KMS-11 (cell line): ENCODE measurements at regions not wholly inside any gene's neighbourhood (a gene's known extent, or its start where the extent isn't known, plus 50 kb on each side); places are given as distances from the start of the nearest gene placed in this dataset.
"Not testable (repeated sequence)": the region's sequence is repeated elsewhere in the genome, so short reads cannot be mapped to it uniquely, and the experiment has no call there.

ENCODE experiments used
- H2AFZ ChIP-seq: fragments of 200-600 bp; sonication (generic); 2 replicates; pipeline ENCODE4 v1.6.1; 2016; ENCODE audit warnings: antibody characterized with exemption, mixed run types, low read depth
- H3K27ac ChIP-seq: fragments of 200-600 bp; sonication (generic); 2 replicates; pipeline ENCODE4 v1.6.1; 2016; ENCODE audit warnings: mild to moderate bottlenecking, mixed run types
- H3K27me3 ChIP-seq: fragments of 200-600 bp; sonication (generic); 2 replicates; pipeline ENCODE4 v1.6.1; 2017; ENCODE audit warnings: mild to moderate bottlenecking, low read depth, mixed run types, moderate library complexity; ENCODE audit not compliant: insufficient read depth
- H3K36me3 ChIP-seq: fragments of 200-600 bp; sonication (generic); 2 replicates; pipeline ENCODE4 v1.6.1; 2017; ENCODE audit warnings: mild to moderate bottlenecking, mixed run types; ENCODE audit not compliant: insufficient read depth
- H3K4me1 ChIP-seq: fragments of 200-600 bp; sonication (generic); 2 replicates; pipeline ENCODE4 v1.6.1; 2016; ENCODE audit warnings: mild to moderate bottlenecking, low read depth, mixed run types; ENCODE audit not compliant: poor library complexity, severe bottlenecking
- H3K4me2 ChIP-seq: fragments of 200-600 bp; sonication (generic); 2 replicates; pipeline ENCODE4 v1.7.0; 2016; ENCODE audit warnings: mild to moderate bottlenecking, mixed run types
- H3K4me3 ChIP-seq: fragments of 200-600 bp; sonication (generic); IDR thresholded peaks from 2 replicates; pipeline ENCODE4 v1.6.1; 2017; ENCODE audit warnings: low read depth, low read length, mixed read lengths; ENCODE audit not compliant: insufficient read depth
- H3K79me2 ChIP-seq: fragments of 200-600 bp; sonication (generic); 2 replicates; pipeline ENCODE4 v1.6.1; 2016; ENCODE audit warnings: low read depth, mixed run types; ENCODE audit not compliant: insufficient read depth
- H3K9ac ChIP-seq: fragments of 200-600 bp; sonication (generic); 2 replicates; pipeline ENCODE4 v1.6.1; 2016; ENCODE audit warnings: mild to moderate bottlenecking, mixed run types
- H4K20me1 ChIP-seq: fragments of 200-600 bp; sonication (generic); 2 replicates; pipeline ENCODE4 v1.6.1; 2016; ENCODE audit warnings: mild to moderate bottlenecking, mixed run types; ENCODE audit not compliant: insufficient read depth
- TF ChIP-seq, protein P1 (sequence below): fragments of 200-600 bp; sonication (generic); conservative IDR thresholded peaks from 2 replicates; pipeline ENCODE4 v1.6.1; 2017; ENCODE audit warnings: low read depth, mild to moderate bottlenecking, antibody characterized with exemption, low read length, moderate library complexity, mixed read lengths

DNA sequence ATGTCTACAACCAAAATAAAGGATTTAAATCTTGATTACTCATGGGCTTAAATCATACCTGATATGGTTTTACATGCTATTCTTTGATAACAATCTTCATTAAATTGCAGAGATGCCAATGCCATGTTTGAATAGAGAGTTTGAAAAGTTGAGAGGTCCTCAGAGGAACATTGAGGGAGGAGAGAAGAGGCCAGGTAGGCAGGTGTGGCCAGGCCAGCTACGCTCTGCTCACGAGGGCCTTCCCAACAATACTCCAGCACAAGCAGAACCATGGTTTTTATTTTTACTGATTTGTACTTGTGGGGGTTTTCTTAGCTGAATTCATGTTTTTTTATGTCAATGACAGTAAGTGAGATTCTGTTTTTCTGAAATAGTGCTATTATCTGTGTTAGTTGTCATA is 158.1 kb upstream of the RFC3 start:
- no peak overlapping the region for H3K4me2 ChIP-seq
- H3K36me3 ChIP-seq, result no peaks in the 10 kb centered on the region
- no peaks in the 10 kb centered on the region for H3K79me2 ChIP-seq
- no peak overlapping the region for H2AFZ ChIP-seq
- H3K4me3 ChIP-seq, result no peak overlapping the region
- no peaks in the 10 kb centered on the region for H3K27me3 ChIP-seq
- no peaks in the 10 kb centered on the region for H4K20me1 ChIP-seq
- H3K4me1 ChIP-seq, result no peaks in the 10 kb centered on the region
- TF ChIP-seq, protein P1, sequence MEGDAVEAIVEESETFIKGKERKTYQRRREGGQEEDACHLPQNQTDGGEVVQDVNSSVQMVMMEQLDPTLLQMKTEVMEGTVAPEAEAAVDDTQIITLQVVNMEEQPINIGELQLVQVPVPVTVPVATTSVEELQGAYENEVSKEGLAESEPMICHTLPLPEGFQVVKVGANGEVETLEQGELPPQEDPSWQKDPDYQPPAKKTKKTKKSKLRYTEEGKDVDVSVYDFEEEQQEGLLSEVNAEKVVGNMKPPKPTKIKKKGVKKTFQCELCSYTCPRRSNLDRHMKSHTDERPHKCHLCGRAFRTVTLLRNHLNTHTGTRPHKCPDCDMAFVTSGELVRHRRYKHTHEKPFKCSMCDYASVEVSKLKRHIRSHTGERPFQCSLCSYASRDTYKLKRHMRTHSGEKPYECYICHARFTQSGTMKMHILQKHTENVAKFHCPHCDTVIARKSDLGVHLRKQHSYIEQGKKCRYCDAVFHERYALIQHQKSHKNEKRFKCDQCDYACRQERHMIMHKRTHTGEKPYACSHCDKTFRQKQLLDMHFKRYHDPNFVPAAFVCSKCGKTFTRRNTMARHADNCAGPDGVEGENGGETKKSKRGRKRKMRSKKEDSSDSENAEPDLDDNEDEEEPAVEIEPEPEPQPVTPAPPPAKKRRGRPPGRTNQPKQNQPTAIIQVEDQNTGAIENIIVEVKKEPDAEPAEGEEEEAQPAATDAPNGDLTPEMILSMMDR, result no peak
- H3K27ac ChIP-seq, result no peak overlapping the region
- no peak overlapping the region for H3K9ac ChIP-seq

DNA sequence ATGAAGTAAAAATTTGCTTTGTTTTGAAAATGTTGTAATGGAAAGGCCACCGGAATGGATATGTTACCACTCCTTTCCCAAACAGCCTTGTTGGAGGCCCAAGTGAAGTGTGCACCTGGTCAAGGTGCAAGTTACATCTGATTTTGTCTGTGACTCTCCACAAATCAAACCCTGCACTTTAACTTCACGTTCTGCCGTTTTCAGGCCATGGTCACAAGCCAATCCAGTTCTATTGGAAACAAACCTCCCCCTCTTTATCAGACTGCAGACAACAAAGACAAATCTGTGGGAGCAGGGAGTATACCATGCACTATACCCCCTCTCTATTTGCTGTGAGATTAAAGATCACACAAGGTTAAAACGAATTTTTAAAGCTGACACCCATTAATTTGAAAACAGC is 155.6 kb upstream of the RFC3 start:
- Histone ChIP-seq H4K20me1 (no peaks in the 10 kb centered on the region), H3K79me2 (no peaks in the 10 kb centered on the region), H2AFZ (no peak overlapping the region), H3K4me3 (no peak overlapping the region), H3K27me3 (no peaks in the 10 kb centered on the region), H3K27ac (no peak overlapping the region), H3K36me3 (no peaks in the 10 kb centered on the region), H3K4me2 (no peak overlapping the region), H3K9ac (no peak overlapping the region), H3K4me1 (no peaks in the 10 kb centered on the region)
- TF ChIP-seq, protein P1, result no peak

DNA sequence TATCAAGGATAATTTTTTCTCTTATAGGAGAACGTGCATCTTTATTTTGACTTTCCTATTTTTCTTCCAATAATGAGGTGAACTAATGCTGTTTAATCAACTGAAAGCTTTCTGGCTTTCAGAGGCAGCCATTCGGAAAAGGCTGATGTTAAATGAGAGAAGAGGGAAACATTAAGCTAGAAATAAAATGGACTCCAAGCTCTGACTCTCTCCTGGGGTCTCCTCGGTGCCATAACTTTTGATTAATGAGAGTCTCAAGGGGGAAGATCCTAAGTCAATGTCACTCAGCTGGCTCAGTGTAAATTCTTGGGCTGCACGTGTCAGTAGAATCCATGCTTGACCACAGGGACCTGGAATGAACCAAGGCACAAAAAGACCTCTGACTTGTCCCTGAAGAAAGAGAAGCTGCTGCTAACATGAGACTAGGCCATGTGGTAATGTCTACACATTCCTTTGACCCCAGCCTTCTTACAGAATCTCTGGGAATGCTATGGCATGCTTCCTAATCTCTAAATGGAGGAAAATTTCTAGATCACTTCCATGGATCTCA is 152.2 kb upstream of the RFC3 start:
- Histone ChIP-seq H3K4me3 (no peak overlapping the region), H3K4me1 (no peaks in the 10 kb centered on the region), H3K36me3 (no peaks in the 10 kb centered on the region), H3K4me2 (no peak overlapping the region), H3K27ac (no peak overlapping the region), H4K20me1 (no peaks in the 10 kb centered on the region), H3K27me3 (no peaks in the 10 kb centered on the region), H3K9ac (no peak overlapping the region), H2AFZ (no peak overlapping the region), H3K79me2 (no peaks in the 10 kb centered on the region)
- TF ChIP-seq, protein P1, result no peak

DNA sequence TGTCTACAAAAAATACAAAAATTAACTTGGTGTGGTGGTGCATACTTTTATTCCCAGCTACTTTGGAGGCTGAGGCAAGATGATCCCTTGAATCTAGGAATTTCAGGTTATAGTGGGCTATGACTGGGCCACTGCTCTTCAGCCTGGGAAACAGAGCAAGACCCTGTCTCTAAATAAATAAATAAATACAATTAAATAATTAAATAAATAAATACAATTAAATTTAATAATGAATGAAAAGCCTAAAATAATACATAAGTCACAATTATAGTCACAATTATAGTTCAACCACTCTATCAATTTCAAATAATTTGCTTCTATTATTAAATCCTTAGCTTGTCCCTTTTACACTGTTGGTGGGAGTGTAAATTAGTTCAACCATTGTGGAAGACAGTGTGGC is 146.4 kb upstream of the RFC3 start:
- Histone ChIP-seq H3K27ac (no peak overlapping the region), H3K27me3 (no peaks in the 10 kb centered on the region), H3K4me2 (no peak overlapping the region), H4K20me1 (no peaks in the 10 kb centered on the region), H3K4me3 (no peak overlapping the region), H3K9ac (no peak overlapping the region), H2AFZ (no peak overlapping the region), H3K4me1 (no peaks in the 10 kb centered on the region), H3K79me2 (no peaks in the 10 kb centered on the region), H3K36me3 (no peaks in the 10 kb centered on the region)
- TF ChIP-seq, protein P1, result no peak

DNA sequence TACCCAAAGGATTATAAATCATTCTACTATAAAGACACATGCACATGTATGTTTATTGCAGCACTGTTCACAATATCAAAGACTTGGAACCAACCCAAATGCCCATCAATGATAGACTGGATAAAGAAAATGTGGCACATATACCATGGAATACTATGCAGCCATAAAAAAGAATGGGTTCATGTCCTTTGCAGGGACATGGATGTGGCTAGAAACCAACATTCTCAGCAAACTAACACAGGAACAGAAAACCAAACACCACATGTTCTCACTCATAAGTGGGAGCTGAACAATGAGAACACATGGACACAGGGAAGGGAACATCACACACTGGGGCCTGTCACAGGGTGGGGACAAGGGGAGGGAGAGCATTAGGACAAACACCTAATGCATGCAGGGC is 145.9 kb upstream of the RFC3 start:
- H3K79me2 ChIP-seq, H3K4me2 ChIP-seq, H3K27ac ChIP-seq, H3K9ac ChIP-seq, H3K4me3 ChIP-seq, H3K27me3 ChIP-seq, H2AFZ ChIP-seq, H3K4me1 ChIP-seq, H4K20me1 ChIP-seq, H3K36me3 ChIP-seq: not testable (repeated sequence)
